K562 (cell line): ENCODE measurements at regions not wholly inside any gene's neighbourhood (a gene's known extent, or its start where the extent isn't known, plus 50 kb on each side); places are given as distances from the start of the nearest gene placed in this dataset.

Experiments
- ATAC-seq: fragments of 200-7000 bp; cut with Tn5 transposase; 3 replicates; pipeline ENCODE4 v1.9.1; 2020; ENCODE audit warnings: moderate library complexity
- BruUV-seq: library from RNA; stranded (reverse); fragments of 400-500 nt; replicated peaks from 2 replicates; lab custom pipeline; 2021; lab: Mats Ljungman, UMichigan
- CTCF ChIA-PET: fragments of 300-600 bp; formaldehyde crosslinking; extraction: SDS; loops from one replicate; lab custom pipeline; 2021; ENCODE audit warnings: low intra/inter-chr PET ratio; lab: Yijun Ruan, JAX
- POLR2A ChIA-PET: fragments of 300-600, 350-650 bp; sonication (Branson Sonifier 250); formaldehyde crosslinking; extraction: SDS; loops from one replicate; lab custom pipeline; 2021; ENCODE audit warnings: antibody characterized with exemption, inconsistent platforms; lab: Yijun Ruan, JAX
- DNase-seq, 4 experiments: peaks; one replicate each; pipeline versions ENCODE4 v3.0.0 to v3.0.0-alpha.2; 2011 to 2018; ENCODE audit warnings: low spot score in 3 of 4, mixed read lengths in 3 of 4; ENCODE audit errors: extremely low read depth in 1 of 4
- FAIRE-seq: peaks from 2 replicates; lab custom pipeline; 2011; peaks lifted over from hg19 to GRCh38; lab: Jason Lieb, UNC
- H2AFZ ChIP-seq: 2 replicates; pipeline ENCODE4 v1.6.0; 2011; ENCODE audit warnings: low read depth, low read length, control low read depth, inconsistent platforms
- H3K27ac ChIP-seq: fragments of 200-600 bp; 3 replicates; pipeline ENCODE4 v1.8.0; 2011; ENCODE audit warnings: low read depth, mild to moderate bottlenecking, control low read depth, inconsistent platforms, low read length, moderate library complexity, mixed read lengths; ENCODE audit errors: extremely low read depth
- H3K27me3 ChIP-seq, 2 experiments: fragments of 300-600 bp in 1 of 2; 2 replicates in 1 of 2; 3 replicates in 1 of 2; pipeline versions ENCODE4 v1.6.0 to v1.8.0; 2011; ENCODE audit warnings: inconsistent platforms in 2 of 2, low read length in 2 of 2, mild to moderate bottlenecking in 1 of 2, mixed read lengths in 1 of 2, moderate library complexity in 1 of 2; ENCODE audit not compliant: control insufficient read depth in 2 of 2, insufficient read depth in 2 of 2
- H3K36me3 ChIP-seq: fragments of 300-600 bp; 3 replicates; pipeline ENCODE4 v1.8.0; 2011; ENCODE audit warnings: mild to moderate bottlenecking, low read length, inconsistent platforms; ENCODE audit not compliant: control insufficient read depth, insufficient read depth
- H3K4me1 ChIP-seq, 2 experiments: fragments of 200-600 bp in 1 of 2; replicated peaks in 1 of 2; 2 replicates in 1 of 2; 3 replicates in 1 of 2; pipeline versions ENCODE4 v1.5.1 to v1.8.0; 2011; ENCODE audit warnings: inconsistent platforms in 2 of 2, low read length in 2 of 2, mild to moderate bottlenecking in 1 of 2, mixed read lengths in 1 of 2, moderate library complexity in 1 of 2; ENCODE audit not compliant: control insufficient read depth in 2 of 2, insufficient read depth in 2 of 2
- H3K4me2 ChIP-seq: 2 replicates; pipeline ENCODE4 v1.6.1; 2011; ENCODE audit warnings: low read length, control low read depth, inconsistent platforms, mixed read lengths; ENCODE audit not compliant: insufficient read depth
- H3K4me3 ChIP-seq: fragments of 200-600 bp; sonication (generic), shearing (Covaris generic); 2 replicates; pipeline ENCODE4 v1.5.1; 2016; ENCODE audit warnings: control low read depth, inconsistent platforms
- H3K79me2 ChIP-seq: fragments of 200-600 bp; 3 replicates; pipeline ENCODE4 v1.8.0; 2011; ENCODE audit warnings: low read length, inconsistent platforms; ENCODE audit not compliant: control insufficient read depth, insufficient read depth
- H3K9ac ChIP-seq, 2 experiments: 2 replicates each; pipeline versions ENCODE4 v1.6.0 to v1.6.1; 2011; ENCODE audit warnings: low read depth in 2 of 2, low read length in 2 of 2, control low read depth in 1 of 2, inconsistent platforms in 1 of 2, mild to moderate bottlenecking in 1 of 2, mixed read lengths in 1 of 2; ENCODE audit not compliant: insufficient read depth in 1 of 2
- H3K9me1 ChIP-seq: one replicate; pipeline ENCODE4 v1.6.0; 2011; ENCODE audit warnings: inconsistent platforms, mild to moderate bottlenecking, low read length, moderate library complexity; ENCODE audit not compliant: control insufficient read depth, insufficient read depth
- H3K9me3 ChIP-seq: replicated peaks from 2 replicates; pipeline ENCODE4 v1.5.1; 2011; ENCODE audit warnings: low read depth, low read length, inconsistent platforms; ENCODE audit not compliant: control insufficient read depth, insufficient read depth
- H4K20me1 ChIP-seq: replicated peaks from 2 replicates; pipeline ENCODE4 v1.6.1; 2011; ENCODE audit warnings: low read length, inconsistent platforms, mixed read lengths; ENCODE audit not compliant: control insufficient read depth, insufficient read depth
- ETV5 ChIP-seq: sonication (generic); formaldehyde crosslinking; IDR thresholded peaks from 2 replicates; pipeline ENCODE4 v1.4.0; 2020; ENCODE audit warnings: low read depth, mild to moderate bottlenecking, missing genetic modification reagents
- KDM2B ChIP-seq: fragments of 250-450 bp; sonication (Bioruptor Pico); IDR thresholded peaks from 2 replicates; pipeline ENCODE4 v1.8.0; 2021; ENCODE audit warnings: mild to moderate bottlenecking, moderate library complexity
- POLR2B ChIP-seq: fragments of 450-650 bp; IDR thresholded peaks from 2 replicates; pipeline ENCODE4 v1.6.1; 2018; ENCODE audit warnings: low read depth; ENCODE audit not compliant: partially characterized antibody
- SRF ChIP-seq, 2 experiments: fragments of 250-450, 450-650 bp in 1 of 2; sonication (Bioruptor Pico) in 1 of 2; sonication (generic) in 1 of 2; formaldehyde crosslinking; IDR thresholded peaks; 2 replicates each; pipeline versions ENCODE4 v1.5.0 to v1.5.1; 2020 to 2022; ENCODE audit warnings: mild to moderate bottlenecking in 1 of 2, missing genetic modification reagents in 1 of 2
- TEAD2 ChIP-seq: fragments of 450-650 bp; IDR thresholded peaks from 2 replicates; pipeline ENCODE4 v1.6.1; 2016; ENCODE audit warnings: missing genetic modification characterization, control low read depth, missing compliant biosample characterization
- WGBS: fragments of 100-300 bp; shearing (Covaris generic); methylation state at CpG from one replicate; pipeline ENCODE4 v1.1.6; 2016; ENCODE audit warnings: low coverage, mixed read lengths; ENCODE audit not compliant: insufficient coverage; ENCODE audit errors: missing lambda C conversion rate; 5-methylcytosine and 5-hydroxymethylcytosine counted together
- in situ Hi-C: fragments of 300-500 bp; cut with MboI; formaldehyde crosslinking; loops from 4 replicates; pipeline ENCODE4 v1.15.0; 2018; ENCODE audit warnings: inconsistent platforms, mixed read lengths
- intact Hi-C: fragments of 100-400 bp; cut with micrococcal nuclease; formaldehyde crosslinking; loops from 2 replicates; pipeline ENCODE4 v1.14.2; 2022
- TF ChIP-seq, protein P1 (sequence below): fragments of 200-800 bp; sonication (Bioruptor generic); IDR thresholded peaks from 2 replicates; pipeline ENCODE4 v1.6.1; 2017; ENCODE audit warnings: missing genetic modification characterization, missing compliant biosample characterization
- TF ChIP-seq, protein P2 (sequence below): fragments of 250-450 bp; sonication (Bioruptor Pico); IDR thresholded peaks from 2 replicates; pipeline ENCODE4 v1.8.0; 2021; ENCODE audit warnings: moderate library complexity, mild to moderate bottlenecking, inconsistent platforms
- TF ChIP-seq, protein P3 (sequence below): sonication (generic); formaldehyde crosslinking; IDR thresholded peaks from 2 replicates; pipeline ENCODE4 v1.8.1; 2023; ENCODE audit warnings: mild to moderate bottlenecking, missing genetic modification reagents, moderate library complexity
- TF ChIP-seq, protein P4 (sequence below): fragments of 450-650 bp; conservative IDR thresholded peaks from 2 replicates; pipeline ENCODE4 v1.6.1; 2016; ENCODE audit warnings: missing genetic modification characterization, low read depth, mild to moderate bottlenecking, missing compliant biosample characterization, moderate library complexity

DNA sequence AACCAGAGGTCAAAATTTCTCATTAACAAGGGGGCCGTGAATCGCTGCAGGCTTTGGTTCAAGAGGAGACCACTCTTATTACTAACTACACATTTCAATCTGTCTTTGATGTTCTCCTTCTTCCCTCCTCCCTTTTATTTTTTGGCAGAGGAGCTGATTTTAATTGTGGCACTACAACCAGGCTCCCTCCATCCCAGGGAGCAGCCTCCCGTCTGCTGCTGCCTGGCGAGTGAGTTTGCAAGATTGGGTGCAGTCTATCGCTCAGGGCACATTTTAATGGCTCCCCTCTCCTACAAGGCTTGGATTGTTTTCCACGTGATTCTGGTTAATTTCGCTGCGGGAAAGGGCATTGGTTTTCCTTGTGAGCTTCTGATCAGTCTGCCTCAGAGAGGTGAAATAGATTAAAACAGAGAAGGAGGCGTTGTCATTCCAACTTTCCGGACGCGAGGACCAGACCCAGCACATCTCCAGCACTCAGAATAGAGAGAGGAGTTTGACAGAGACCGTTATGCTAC is 81.4 kb downstream of the KCTD15 start (continued):
- TF ChIP-seq KDM2B (CRISPR knock-in tag) (no peak), ETV5 (CRISPR knock-in tag) (no peak)
- TF ChIP-seq, protein P1, sequence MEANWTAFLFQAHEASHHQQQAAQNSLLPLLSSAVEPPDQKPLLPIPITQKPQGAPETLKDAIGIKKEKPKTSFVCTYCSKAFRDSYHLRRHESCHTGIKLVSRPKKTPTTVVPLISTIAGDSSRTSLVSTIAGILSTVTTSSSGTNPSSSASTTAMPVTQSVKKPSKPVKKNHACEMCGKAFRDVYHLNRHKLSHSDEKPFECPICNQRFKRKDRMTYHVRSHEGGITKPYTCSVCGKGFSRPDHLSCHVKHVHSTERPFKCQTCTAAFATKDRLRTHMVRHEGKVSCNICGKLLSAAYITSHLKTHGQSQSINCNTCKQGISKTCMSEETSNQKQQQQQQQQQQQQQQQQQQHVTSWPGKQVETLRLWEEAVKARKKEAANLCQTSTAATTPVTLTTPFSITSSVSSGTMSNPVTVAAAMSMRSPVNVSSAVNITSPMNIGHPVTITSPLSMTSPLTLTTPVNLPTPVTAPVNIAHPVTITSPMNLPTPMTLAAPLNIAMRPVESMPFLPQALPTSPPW (CRISPR knock-in tag), result no peak

DNA sequence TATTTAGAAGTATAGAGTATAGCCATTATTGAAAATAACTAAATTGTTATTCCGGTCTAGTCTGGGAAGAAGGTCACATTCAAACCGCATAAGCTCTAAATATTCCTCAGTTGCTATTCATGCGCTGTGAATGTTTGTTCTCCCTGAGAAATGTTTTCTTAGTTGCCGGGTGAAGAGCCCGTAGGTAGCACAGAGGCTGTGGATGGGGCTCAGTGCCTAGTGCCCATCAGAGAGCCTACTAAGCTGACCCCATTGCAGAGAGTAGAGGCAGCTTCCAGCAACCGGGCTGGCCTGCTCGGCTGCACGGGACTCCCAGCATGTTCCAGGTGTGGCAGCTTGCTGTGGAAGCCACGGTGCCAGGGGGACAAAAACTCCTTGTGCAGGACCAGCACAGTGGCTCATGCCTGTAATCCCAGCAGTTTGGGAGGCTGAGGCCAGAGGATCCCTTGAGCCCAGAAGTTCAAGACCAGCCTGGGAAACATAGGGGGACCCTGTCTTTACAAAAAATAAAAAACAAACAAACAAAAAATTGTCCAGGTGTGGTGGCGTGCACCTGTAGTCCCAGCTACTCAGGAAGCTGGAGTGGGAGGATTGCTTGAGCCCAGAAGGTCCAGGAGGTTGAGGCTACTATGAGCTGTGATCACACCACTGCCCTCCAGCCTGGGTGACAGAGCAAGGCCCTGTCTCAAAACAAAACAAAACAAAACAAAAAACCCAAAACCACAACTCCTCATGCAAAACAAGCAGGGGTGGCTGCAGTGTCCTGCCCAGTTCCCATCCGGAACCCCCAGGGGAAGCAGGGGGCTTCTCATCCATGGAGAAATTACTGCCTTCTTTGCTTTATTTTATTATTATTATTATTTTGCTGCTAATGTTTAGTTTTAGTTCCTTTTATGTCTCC is 82.5 kb downstream of the KCTD15 start:
- H3K9me3 ChIP-seq, result no peaks in the 10 kb centered on the region
- H3K36me3 ChIP-seq, result no peaks in the 10 kb centered on the region
- H2AFZ ChIP-seq, result no peak overlapping the region
- H3K27me3 ChIP-seq, result peaks cover 17 to 32% of the 10 kb centered on the region in 2 experiments; a peak in 4 of 5 replicates
- no peak overlapping the region for H3K27ac ChIP-seq
- 2% methylated on average over 8 of the region's 11 CpGs for WGBS
- no peak overlapping the region for H3K4me2 ChIP-seq
- no peak for FAIRE-seq
- no peak for ATAC-seq
- H4K20me1 ChIP-seq, result no peaks in the 10 kb centered on the region; the same call in 1 of the 2 replicates
- in situ Hi-C loops (no loop called here), intact Hi-C loops (no loop called here)
- H3K4me3 ChIP-seq, result no peak overlapping the region
- DNase-seq, result no peak
- POLR2A ChIA-PET, result no interaction called here
- no peaks in the 10 kb centered on the region for H3K9me1 ChIP-seq
- BruUV-seq, result no TSS peak
- TF ChIP-seq POLR2B (no peak), TEAD2 (tag) (no peak), SRF (CRISPR knock-in tag; IDR thresholded peaks at IDR 0.05) (no peak)
- TF ChIP-seq, protein P2, sequence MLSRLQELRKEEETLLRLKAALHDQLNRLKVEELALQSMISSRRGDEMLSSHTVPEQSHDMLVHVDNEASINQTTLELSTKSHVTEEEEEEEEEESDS (CRISPR knock-in tag), result no peak
- TF ChIP-seq, protein P3, sequence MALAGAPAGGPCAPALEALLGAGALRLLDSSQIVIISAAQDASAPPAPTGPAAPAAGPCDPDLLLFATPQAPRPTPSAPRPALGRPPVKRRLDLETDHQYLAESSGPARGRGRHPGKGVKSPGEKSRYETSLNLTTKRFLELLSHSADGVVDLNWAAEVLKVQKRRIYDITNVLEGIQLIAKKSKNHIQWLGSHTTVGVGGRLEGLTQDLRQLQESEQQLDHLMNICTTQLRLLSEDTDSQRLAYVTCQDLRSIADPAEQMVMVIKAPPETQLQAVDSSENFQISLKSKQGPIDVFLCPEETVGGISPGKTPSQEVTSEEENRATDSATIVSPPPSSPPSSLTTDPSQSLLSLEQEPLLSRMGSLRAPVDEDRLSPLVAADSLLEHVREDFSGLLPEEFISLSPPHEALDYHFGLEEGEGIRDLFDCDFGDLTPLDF (CRISPR knock-in tag), result no peak
- TF ChIP-seq, protein P4, sequence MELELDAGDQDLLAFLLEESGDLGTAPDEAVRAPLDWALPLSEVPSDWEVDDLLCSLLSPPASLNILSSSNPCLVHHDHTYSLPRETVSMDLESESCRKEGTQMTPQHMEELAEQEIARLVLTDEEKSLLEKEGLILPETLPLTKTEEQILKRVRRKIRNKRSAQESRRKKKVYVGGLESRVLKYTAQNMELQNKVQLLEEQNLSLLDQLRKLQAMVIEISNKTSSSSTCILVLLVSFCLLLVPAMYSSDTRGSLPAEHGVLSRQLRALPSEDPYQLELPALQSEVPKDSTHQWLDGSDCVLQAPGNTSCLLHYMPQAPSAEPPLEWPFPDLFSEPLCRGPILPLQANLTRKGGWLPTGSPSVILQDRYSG, result no peak
- no peak overlapping the region for H3K9ac ChIP-seq
- CTCF ChIA-PET, result interaction anchor here (0.7 kb wide), 1 partner anchor 100 kb away, joined by 3 read pairs; no protein-coding TSS in a partner anchor
- no peaks in the 10 kb centered on the region for H3K79me2 ChIP-seq
- peaks cover 0 to 3% of the 10 kb centered on the region in 2 experiments; a peak in 1 of 5 replicates for H3K4me1 ChIP-seq
